Erythroblast (primary cell): ENCODE measurements at regions not wholly inside any gene's neighbourhood (a gene's known extent, or its start where the extent isn't known, plus 50 kb on each side); places are given as distances from the start of the nearest gene placed in this dataset.

ENCODE experiments used
- GATA1 ChIP-seq: IDR thresholded peaks from 2 replicates; pipeline ENCODE4 v1.6.1; 2011; ENCODE audit warnings: low read depth, mild to moderate bottlenecking, control low read depth, low read length, moderate library complexity
- POLR2A ChIP-seq: IDR thresholded peaks from 2 replicates; pipeline ENCODE4 v1.6.1; 2011; ENCODE audit warnings: mild to moderate bottlenecking, low read length

DNA sequence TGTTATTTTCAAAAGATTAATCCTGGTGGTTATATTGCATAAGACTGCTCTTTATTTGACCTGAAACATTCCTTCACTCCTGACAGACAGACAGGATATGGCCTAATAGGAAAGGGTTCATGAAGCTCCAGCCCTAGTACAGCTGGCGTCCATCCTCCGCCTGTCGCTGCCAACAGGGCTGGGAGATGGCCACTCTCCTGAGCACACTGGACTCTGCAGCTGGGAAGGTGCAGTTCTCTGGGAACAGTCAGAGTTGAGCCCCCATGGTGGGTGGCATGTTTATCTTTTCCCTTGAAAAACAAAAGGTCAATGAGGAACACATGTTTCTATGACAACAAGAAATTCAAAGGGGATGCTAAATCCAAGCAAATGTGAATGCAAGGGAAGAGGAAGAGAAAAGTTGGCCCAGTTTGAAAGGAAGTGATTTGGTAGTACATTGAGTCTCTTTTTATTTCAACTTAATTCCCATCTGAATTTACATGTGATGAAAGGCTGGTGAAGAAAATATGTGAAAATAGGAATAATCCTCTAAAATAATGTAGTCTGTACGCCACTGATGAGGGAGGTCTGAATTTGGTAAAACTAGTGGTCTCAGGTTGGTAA is 89.9 kb upstream of the DCN start:
- no peak for TF ChIP-seq POLR2A
- no peak for TF ChIP-seq GATA1
